HepG2 (cell line): ENCODE measurements at regions not wholly inside any gene's neighbourhood (a gene's known extent, or its start where the extent isn't known, plus 50 kb on each side); places are given as distances from the start of the nearest gene placed in this dataset.

Experiments
- ATAC-seq: fragments of 200-7000 bp; cut with Tn5 transposase; 3 replicates; pipeline ENCODE4 v1.9.1; 2020; ENCODE audit warnings: mild to moderate bottlenecking, moderate library complexity
- BruUV-seq: library from RNA; stranded (reverse); fragments of 400-500 nt; replicated peaks from 2 replicates; lab custom pipeline; 2021; lab: Mats Ljungman, UMichigan
- CTCF ChIA-PET: fragments of 300-600 bp; formaldehyde crosslinking; extraction: SDS; loops from one replicate; lab custom pipeline; 2021; ENCODE audit warnings: low total read pairs, inconsistent platforms, low intra/inter-chr PET ratio; lab: Yijun Ruan, JAX
- POLR2A ChIA-PET: fragments of 350-600 bp; sonication (Branson Sonifier 250); formaldehyde crosslinking; loops from one replicate; lab custom pipeline; 2020; ENCODE audit warnings: antibody characterized with exemption, inconsistent platforms; lab: Yijun Ruan, JAX
- DNase-seq: peaks from one replicate; pipeline ENCODE4 v3.0.0-alpha.2; 2015; ENCODE audit warnings: low spot score
- FAIRE-seq: peaks from 3 replicates; lab custom pipeline; 2011; peaks lifted over from hg19 to GRCh38; lab: Jason Lieb, UNC
- H2AFZ ChIP-seq: one replicate; pipeline ENCODE4 v1.6.1; 2011; ENCODE audit warnings: low read length, inconsistent platforms
- H3K27ac ChIP-seq: fragments of 300-600 bp; 3 replicates; pipeline ENCODE4 v1.8.0; 2011; ENCODE audit warnings: mixed run types, mild to moderate bottlenecking, mixed read lengths, low read length, inconsistent platforms; ENCODE audit not compliant: insufficient read depth; ENCODE audit errors: extremely low read length
- H3K27me3 ChIP-seq, 2 experiments: fragments of 200-600 bp in 1 of 2; 2 replicates in 1 of 2; 3 replicates in 1 of 2; pipeline versions ENCODE4 v1.6.0 to v1.8.0; 2011; ENCODE audit warnings: low read length in 2 of 2, mild to moderate bottlenecking in 2 of 2, moderate library complexity in 2 of 2, inconsistent platforms in 1 of 2; ENCODE audit not compliant: insufficient read depth in 2 of 2, control insufficient read depth in 1 of 2
- H3K36me3 ChIP-seq, 2 experiments: fragments of 200-600 bp in 1 of 2; replicated peaks in 1 of 2; 2 replicates in 1 of 2; 3 replicates in 1 of 2; pipeline versions ENCODE4 v1.5.1 to v1.8.0; 2011; ENCODE audit warnings: low read length in 2 of 2, inconsistent platforms in 1 of 2; ENCODE audit not compliant: insufficient read depth in 2 of 2, control insufficient read depth in 1 of 2
- H3K4me1 ChIP-seq: 2 replicates; pipeline ENCODE4 v1.5.1; 2012; ENCODE audit warnings: low read length, inconsistent platforms; ENCODE audit not compliant: insufficient read depth
- H3K4me2 ChIP-seq: 2 replicates; pipeline ENCODE4 v1.6.0; 2011; ENCODE audit warnings: low read depth, low read length, inconsistent platforms
- H3K4me3 ChIP-seq, 3 experiments: fragments of 200-600 bp in 1 of 3; sonication (generic), shearing (Covaris generic) in 1 of 3; replicated peaks in 1 of 3; 2 replicates each; pipeline ENCODE4 v1.5.1; 2011 to 2016; ENCODE audit warnings: low read length in 3 of 3, inconsistent platforms in 2 of 3, low read depth in 2 of 3, mild to moderate bottlenecking in 2 of 3, control low read depth in 1 of 3, mixed read lengths in 1 of 3; ENCODE audit not compliant: insufficient read depth in 1 of 3
- H3K79me2 ChIP-seq: one replicate; pipeline ENCODE4 v1.6.1; 2011; ENCODE audit warnings: low read length, inconsistent platforms; ENCODE audit not compliant: insufficient read depth
- H3K9ac ChIP-seq: 2 replicates; pipeline ENCODE4 v1.6.0; 2011; ENCODE audit warnings: mild to moderate bottlenecking, low read depth, low read length, inconsistent platforms; ENCODE audit not compliant: insufficient read depth
- H3K9me3 ChIP-seq: 2 replicates; pipeline ENCODE4 v1.5.1; 2012; ENCODE audit warnings: mild to moderate bottlenecking, low read length
- H4K20me1 ChIP-seq: 2 replicates; pipeline ENCODE4 v1.6.0; 2011; ENCODE audit warnings: inconsistent platforms, mild to moderate bottlenecking, low read length, moderate library complexity; ENCODE audit not compliant: insufficient read depth
- FOXA1 ChIP-seq, 2 experiments: fragments of 450-650 bp in 1 of 2; sonication (generic) in 1 of 2; formaldehyde crosslinking in 1 of 2; IDR thresholded peaks; 2 replicates each; pipeline versions ENCODE4 v1.4.0 to v1.6.1; 2016 to 2020; ENCODE audit warnings: missing genetic modification reagents in 1 of 2
- FUBP1 ChIP-seq: sonication (generic); formaldehyde crosslinking; IDR thresholded peaks from 2 replicates; pipeline ENCODE4 v1.5.1; 2020; ENCODE audit warnings: missing genetic modification reagents, mild to moderate bottlenecking, borderline replicate concordance
- GTF3A ChIP-seq: sonication (generic); formaldehyde crosslinking; conservative IDR thresholded peaks from 2 replicates; pipeline ENCODE4 v1.4.0; 2020; ENCODE audit warnings: mild to moderate bottlenecking, missing genetic modification reagents
- PHF8 ChIP-seq: sonication (generic); formaldehyde crosslinking; IDR thresholded peaks from 2 replicates; pipeline ENCODE4 v1.5.0; 2020; ENCODE audit warnings: missing genetic modification reagents
- PRPF4 ChIP-seq: fragments of 200-400 bp; formaldehyde crosslinking; IDR thresholded peaks from 2 replicates; pipeline ENCODE4 v1.6.1; 2016; ENCODE audit warnings: low read length, low read depth; ENCODE audit not compliant: poor library complexity, severe bottlenecking
- U2AF1 ChIP-seq: fragments of 200-400 bp; formaldehyde crosslinking; optimal IDR thresholded peaks from 2 replicates; pipeline ENCODE3; 2017; ENCODE audit warnings: mild to moderate bottlenecking, low read depth, low read length
- ZBTB20 ChIP-seq: sonication (generic); formaldehyde crosslinking; IDR thresholded peaks from 2 replicates; pipeline ENCODE4 v1.8.1; 2023; ENCODE audit warnings: missing genetic modification reagents, low read depth, mild to moderate bottlenecking, borderline replicate concordance
- ZGPAT ChIP-seq: IDR thresholded peaks from 2 replicates; pipeline ENCODE4 v1.6.1; 2016; ENCODE audit warnings: mild to moderate bottlenecking
- ZNF414 ChIP-seq: sonication (generic); formaldehyde crosslinking; IDR thresholded peaks from 2 replicates; pipeline ENCODE4 v1.5.0; 2020; ENCODE audit warnings: missing genetic modification reagents
- ZNF510 ChIP-seq: sonication (generic); formaldehyde crosslinking; IDR thresholded peaks from 2 replicates; pipeline ENCODE4 v1.4.0; 2020; ENCODE audit warnings: low read depth, mild to moderate bottlenecking, missing genetic modification reagents
- ZNF672 ChIP-seq: sonication (generic); formaldehyde crosslinking; IDR thresholded peaks from 2 replicates; pipeline ENCODE4 v1.8.1; 2022; ENCODE audit warnings: missing genetic modification reagents
- in situ Hi-C: cut with HindIII; loops from 2 replicates; pipeline ENCODE4 v1.10.0; 2017; ENCODE audit warnings: low pct_unique_long_range_greater_than_20kb; ENCODE audit not compliant: extremely low pct_ligation_motif_present
- intact Hi-C: fragments of 100-400 bp; cut with micrococcal nuclease; formaldehyde crosslinking; loops from one replicate; pipeline ENCODE4 v1.10.0; 2022; ENCODE audit not compliant: unreplicated experiment
- TF ChIP-seq, protein P1 (sequence below): sonication (generic); formaldehyde crosslinking; IDR thresholded peaks from 2 replicates; pipeline ENCODE4 v1.4.0; 2020; ENCODE audit warnings: mild to moderate bottlenecking, missing genetic modification reagents

- TF ChIP-seq FUBP1 (no peak), PHF8 (no peak)
Measured at GRCh38 chr4:106717091-106717490, 319.0 kb downstream of the DKK2 start (continued).

DNA sequence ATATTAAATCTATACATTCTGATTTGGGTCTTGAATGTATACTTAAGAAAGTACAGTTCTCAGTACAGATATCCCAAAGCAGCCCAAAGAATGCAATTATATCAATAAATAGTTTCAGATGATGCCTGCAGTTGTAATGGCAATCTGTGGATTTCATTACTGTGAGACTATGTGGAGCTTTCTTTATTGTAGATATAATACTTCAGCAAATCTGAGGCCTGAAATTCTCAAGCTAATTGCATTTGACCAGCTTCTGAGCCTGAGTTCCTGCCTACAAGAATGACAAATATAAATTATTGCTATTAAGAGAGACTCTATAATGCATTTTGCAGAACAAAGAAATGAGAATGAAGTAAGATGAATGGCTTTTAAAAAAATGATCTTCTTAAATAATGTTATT, 320.3 kb downstream of the DKK2 start:
- POLR2A ChIA-PET = no interaction called here
- no peak for FAIRE-seq
- DNase-seq = no peak
- Histone ChIP-seq H4K20me1 (no peaks in the 10 kb centered on the region), H3K27me3 (no peaks in the 10 kb centered on the region), H3K9me3 (no peaks in the 10 kb centered on the region)
- intact Hi-C loops (no loop called here), in situ Hi-C loops (no loop called here)
- no TSS peak for BruUV-seq
- no peak for TF ChIP-seq U2AF1
- TF ChIP-seq ZBTB20 = no peak
- TF ChIP-seq ZNF510 (CRISPR knock-in tag) = no peak
- TF ChIP-seq ZNF672 (CRISPR knock-in tag) = no peak
- TF ChIP-seq ZGPAT (CRISPR knock-in tag) = no peak
- TF ChIP-seq, protein P1, sequence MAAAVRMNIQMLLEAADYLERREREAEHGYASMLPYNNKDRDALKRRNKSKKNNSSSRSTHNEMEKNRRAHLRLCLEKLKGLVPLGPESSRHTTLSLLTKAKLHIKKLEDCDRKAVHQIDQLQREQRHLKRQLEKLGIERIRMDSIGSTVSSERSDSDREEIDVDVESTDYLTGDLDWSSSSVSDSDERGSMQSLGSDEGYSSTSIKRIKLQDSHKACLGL (CRISPR knock-in tag) = no peak
- no peak for TF ChIP-seq PRPF4
- no peak for TF ChIP-seq ZNF414 (CRISPR knock-in tag)
- no peak for TF ChIP-seq FOXA1 (IDR thresholded peaks at IDR 0.05)
- TF ChIP-seq FOXA1 (CRISPR knock-in tag; IDR thresholded peaks at IDR 0.05) = no peak
- no peak for TF ChIP-seq GTF3A (CRISPR knock-in tag)
- TF ChIP-seq, all 625 proteins: peak for 0
- Histone ChIP-seq H3K36me3 (no peaks in the 10 kb centered on the region), H3K9ac (no peak overlapping the region), H3K4me1 (no peaks in the 10 kb centered on the region), H3K4me2 (no peak overlapping the region), H3K4me3 (no peak overlapping the region), H3K79me2 (no peaks in the 10 kb centered on the region), H2AFZ (no peak overlapping the region), H3K27ac (no peak overlapping the region)
- CTCF ChIA-PET = no interaction called here
- no peak for ATAC-seq
